ENCODE measurements at regions not wholly inside any gene's neighbourhood (a gene's known extent, or its start where the extent isn't known, plus 50 kb on each side); places are given as distances from the start of the nearest gene placed in this dataset.

GRCh38 chr6:139821676-139822223 is 447.3 kb upstream of the CITED2 start:
- no peak for DNase-seq (ENCODE audit: low read depth in 2 of 3, low spot score in 1 of 3)

- DNase-seq (ENCODE audit: low read depth in 2 of 3, low spot score in 1 of 3): no peak
These were observed 445.8 kb upstream of the CITED2 start for GRCh38 chr6:139820210-139820609.

GRCh38 chr6:139819776-139820175 is 445.3 kb upstream of the CITED2 start:
- no peak for DNase-seq (ENCODE audit: low read depth in 2 of 3, low spot score in 1 of 3)

GRCh38 chr6:139812939-139813338 is 438.5 kb upstream of the CITED2 start:
- no peak for DNase-seq (ENCODE audit: low read depth in 2 of 3, low spot score in 1 of 3)

- no peak for DNase-seq (ENCODE audit: low read depth in 2 of 3, low spot score in 1 of 3)
These were observed 427.3 kb upstream of the CITED2 start for GRCh38 chr6:139801571-139802321.

- DNase-seq (ENCODE audit: low read depth in 2 of 3, low spot score in 1 of 3): no peak
These were observed 426.4 kb upstream of the CITED2 start for GRCh38 chr6:139800837-139801236.

- DNase-seq (ENCODE audit: low read depth in 2 of 3, low spot score in 1 of 3): no peak
These were observed 416.1 kb upstream of the CITED2 start for GRCh38 chr6:139790527-139790926.

- DNase-seq (ENCODE audit: low read depth in 2 of 3, low spot score in 1 of 3): no peak
These were observed 409.8 kb upstream of the CITED2 start for GRCh38 chr6:139784222-139784769.

GRCh38 chr6:139779988-139780774 is 405.7 kb upstream of the CITED2 start:
- no peak for DNase-seq (ENCODE audit: low read depth in 2 of 3, low spot score in 1 of 3)

- no peak for DNase-seq (ENCODE audit: low read depth in 2 of 3, low spot score in 1 of 3)
These were observed 404.2 kb upstream of the CITED2 start for GRCh38 chr6:139778688-139779087.

- no peak for DNase-seq (ENCODE audit: low read depth in 2 of 3, low spot score in 1 of 3)
These were observed 403.7 kb upstream of the CITED2 start for GRCh38 chr6:139778106-139778505.

GRCh38 chr6:139777202-139777970 is 402.9 kb upstream of the CITED2 start:
- no peak for DNase-seq (ENCODE audit: low read depth in 2 of 3, low spot score in 1 of 3)

- DNase-seq (ENCODE audit: low read depth in 2 of 3, low spot score in 1 of 3): no peak
These were observed 401.6 kb upstream of the CITED2 start for GRCh38 chr6:139776041-139776440.

GRCh38 chr6:139768196-139768595 is 393.7 kb upstream of the CITED2 start:
- no peak for DNase-seq (ENCODE audit: low read depth in 2 of 3, low spot score in 1 of 3)

- no peak for DNase-seq (ENCODE audit: low read depth in 2 of 3, low spot score in 1 of 3)
These were observed 392.3 kb upstream of the CITED2 start for GRCh38 chr6:139766796-139767195.

- no peak for DNase-seq (ENCODE audit: low read depth in 2 of 3, low spot score in 1 of 3)
These were observed 391.4 kb upstream of the CITED2 start for GRCh38 chr6:139765825-139766285.

GRCh38 chr6:139764498-139764986 is 390.1 kb upstream of the CITED2 start:
- peak in 1 of 3 donors; percentile 5 for DNase-seq (ENCODE audit: low read depth in 2 of 3, low spot score in 1 of 3)

GRCh38 chr6:139763468-139764210 is 389.2 kb upstream of the CITED2 start:
- DNase-seq (ENCODE audit: low read depth in 2 of 3, low spot score in 1 of 3): no peak

GRCh38 chr6:139762587-139763031 is 388.2 kb upstream of the CITED2 start:
- no peak for DNase-seq (ENCODE audit: low read depth in 2 of 3, low spot score in 1 of 3)

GRCh38 chr6:139760128-139760527 is 385.7 kb upstream of the CITED2 start:
- no peak for DNase-seq (ENCODE audit: low read depth in 2 of 3, low spot score in 1 of 3)

Data from stimulated activated CD4-positive, alpha-beta T cell treated with anti-CD3 and anti-CD28 coated beads, Interleukin-12 subunit alpha, Interleukin-12 subunit beta, amount 100 ng/mL, for 48 hours (primary cell).